Mesendoderm (in vitro differentiated cells): ENCODE measurements at regions not wholly inside any gene's neighbourhood (a gene's known extent, or its start where the extent isn't known, plus 50 kb on each side); places are given as distances from the start of the nearest gene placed in this dataset.

Source experiments
- DNase-seq: peaks from one replicate; pipeline ENCODE4 v3.0.0; 2013
- H2AK5ac ChIP-seq: 2 replicates; pipeline ENCODE4 v1.6.1; 2013; ENCODE audit warnings: low read length, inconsistent platforms
- H2BK120ac ChIP-seq: 2 replicates; pipeline ENCODE4 v1.6.1; 2013; ENCODE audit warnings: low read depth, mild to moderate bottlenecking, low read length, moderate library complexity, mixed read lengths
- H2BK15ac ChIP-seq: replicated peaks from 2 replicates; pipeline ENCODE4 v1.6.1; 2013; ENCODE audit warnings: low read depth, mild to moderate bottlenecking, moderate library complexity
- H2BK5ac ChIP-seq: 2 replicates; pipeline ENCODE4 v1.6.1; 2013; ENCODE audit warnings: low read length, inconsistent platforms
- H3K18ac ChIP-seq: 2 replicates; pipeline ENCODE4 v1.6.1; 2013; ENCODE audit warnings: mild to moderate bottlenecking, low read length, mixed read lengths
- H3K23ac ChIP-seq: one replicate; pipeline ENCODE4 v1.6.1; 2013; ENCODE audit warnings: low read length
- H3K27ac ChIP-seq: 2 replicates; pipeline ENCODE4 v1.5.1; 2013; ENCODE audit warnings: low read depth, mild to moderate bottlenecking, inconsistent platforms, low read length, moderate library complexity
- H3K27me3 ChIP-seq: 2 replicates; pipeline ENCODE4 v1.6.1; 2013; ENCODE audit warnings: low read length, control low read depth, mild to moderate bottlenecking, inconsistent platforms; ENCODE audit not compliant: insufficient read depth, poor library complexity
- H3K36me3 ChIP-seq: 2 replicates; pipeline ENCODE4 v1.6.1; 2013; ENCODE audit warnings: low read length, inconsistent platforms; ENCODE audit not compliant: control insufficient read depth, insufficient read depth
- H3K4ac ChIP-seq: one replicate; pipeline ENCODE4 v1.6.1; 2013; ENCODE audit warnings: low read depth, mild to moderate bottlenecking, low read length, moderate library complexity
- H3K4me1 ChIP-seq: 2 replicates; pipeline ENCODE4 v1.6.1; 2013; ENCODE audit warnings: low read depth, low read length, inconsistent platforms; ENCODE audit not compliant: control insufficient read depth
- H3K4me2 ChIP-seq: 2 replicates; pipeline ENCODE4 v1.6.1; 2013; ENCODE audit warnings: low read length
- H3K4me3 ChIP-seq: 2 replicates; pipeline ENCODE4 v1.5.1; 2013; ENCODE audit warnings: mild to moderate bottlenecking, low read length
- H3K56ac ChIP-seq: one replicate; pipeline ENCODE4 v1.6.1; 2013; ENCODE audit warnings: low read length
- H3K79me1 ChIP-seq: 2 replicates; pipeline ENCODE4 v1.6.1; 2013; ENCODE audit warnings: low read length, inconsistent platforms
- H3K79me2 ChIP-seq: 2 replicates; pipeline ENCODE4 v1.6.1; 2013; ENCODE audit warnings: mild to moderate bottlenecking, low read length; ENCODE audit not compliant: control insufficient read depth, insufficient read depth
- H3K9ac ChIP-seq: 2 replicates; pipeline ENCODE4 v1.6.1; 2013; ENCODE audit warnings: low read length, inconsistent platforms
- H4K5ac ChIP-seq: one replicate; pipeline ENCODE4 v1.6.1; 2013; ENCODE audit warnings: low read length
- H4K8ac ChIP-seq: one replicate; pipeline ENCODE4 v1.6.1; 2013; ENCODE audit warnings: low read depth, mild to moderate bottlenecking, control low read depth, low read length, moderate library complexity
- WGBS: extraction: QIAGEN DNeasy Blood & Tissue Kit; methylation state at CpG from one replicate; pipeline ENCODE4 v1.1.7; 2013; ENCODE audit warnings: low lambda C conversion rate, missing lambda C conversion rate; ENCODE audit not compliant: insufficient coverage; ENCODE audit errors: extremely low coverage; 5-methylcytosine and 5-hydroxymethylcytosine counted together

GRCh38 chr11:28636033-28636432, 527.8 kb downstream of the METTL15 start:
- H3K56ac ChIP-seq, result no peak overlapping the region
- H3K79me1 ChIP-seq, result no peaks in the 10 kb centered on the region
- no peaks in the 10 kb centered on the region for H3K27me3 ChIP-seq
- no peak overlapping the region for H3K27ac ChIP-seq
- H2BK5ac ChIP-seq, result no peak overlapping the region
- H4K5ac ChIP-seq, result no peak overlapping the region
- DNase-seq, result peak; percentile 13
- no peak overlapping the region for H3K18ac ChIP-seq
- no peak overlapping the region for H3K4ac ChIP-seq
- WGBS, result no CpG with 5 or more reads among the region's 4 CpGs
- no peak overlapping the region for H2BK120ac ChIP-seq
- H4K8ac ChIP-seq, result no peak overlapping the region
- H3K23ac ChIP-seq, result no peak overlapping the region
- no peaks in the 10 kb centered on the region for H3K79me2 ChIP-seq
- H3K4me3 ChIP-seq, result no peak overlapping the region
- H2AK5ac ChIP-seq, result no peak overlapping the region
- no peaks in the 10 kb centered on the region for H3K36me3 ChIP-seq
- no peaks in the 10 kb centered on the region for H3K4me1 ChIP-seq
- H3K9ac ChIP-seq, result no peak overlapping the region
- no peak overlapping the region for H2BK15ac ChIP-seq
- no peak overlapping the region for H3K4me2 ChIP-seq

- Histone ChIP-seq H3K79me1 (no peaks in the 10 kb centered on the region), H3K27ac (no peak overlapping the region), H3K4me2 (no peak overlapping the region), H4K8ac (no peak overlapping the region), H3K9ac (no peak overlapping the region), H3K4ac (no peak overlapping the region), H3K27me3 (no peaks in the 10 kb centered on the region), H3K18ac (no peak overlapping the region), H2BK5ac (no peak overlapping the region), H3K23ac (no peak overlapping the region), H3K4me1 (no peaks in the 10 kb centered on the region), H2BK120ac (no peak overlapping the region), H3K4me3 (no peak overlapping the region), H2AK5ac (no peak overlapping the region), H3K79me2 (no peaks in the 10 kb centered on the region), H2BK15ac (no peak overlapping the region), H3K36me3 (no peaks in the 10 kb centered on the region), H4K5ac (no peak overlapping the region), H3K56ac (no peak overlapping the region)
- DNase-seq, result no peak
- no CpG with 5 or more reads among the region's 2 CpGs for WGBS
Measured at GRCh38 chr11:28632338-28632737, 524.1 kb downstream of the METTL15 start.

GRCh38 chr11:28631148-28631547, 523.0 kb downstream of the METTL15 start:
- H3K9ac ChIP-seq, result no peak overlapping the region
- no peaks in the 10 kb centered on the region for H3K79me2 ChIP-seq
- H4K8ac ChIP-seq, result no peak overlapping the region
- H3K27me3 ChIP-seq, result no peaks in the 10 kb centered on the region
- no peak overlapping the region for H3K4ac ChIP-seq
- no peak overlapping the region for H3K23ac ChIP-seq
- no peak overlapping the region for H2AK5ac ChIP-seq
- H3K79me1 ChIP-seq, result no peaks in the 10 kb centered on the region
- H2BK15ac ChIP-seq, result no peak overlapping the region
- H3K4me2 ChIP-seq, result no peak overlapping the region
- H3K27ac ChIP-seq, result no peak overlapping the region
- no peak overlapping the region for H3K56ac ChIP-seq
- H2BK120ac ChIP-seq, result no peak overlapping the region
- no peak overlapping the region for H4K5ac ChIP-seq
- WGBS, result no CpG with 5 or more reads among the region's 1 CpG
- no peak overlapping the region for H3K18ac ChIP-seq
- no peak overlapping the region for H3K4me3 ChIP-seq
- H3K4me1 ChIP-seq, result no peaks in the 10 kb centered on the region
- no peak for DNase-seq
- H3K36me3 ChIP-seq, result no peaks in the 10 kb centered on the region
- H2BK5ac ChIP-seq, result no peak overlapping the region

- DNase-seq, result no peak
- H3K27me3 ChIP-seq, result no peaks in the 10 kb centered on the region
- H3K9ac ChIP-seq, result no peak overlapping the region
- H2AK5ac ChIP-seq, result no peak overlapping the region
- no peaks in the 10 kb centered on the region for H3K4me1 ChIP-seq
- no peak overlapping the region for H3K4me2 ChIP-seq
- H3K18ac ChIP-seq, result no peak overlapping the region
- H2BK15ac ChIP-seq, result no peak overlapping the region
- H3K27ac ChIP-seq, result no peak overlapping the region
- no peaks in the 10 kb centered on the region for H3K36me3 ChIP-seq
- no peak overlapping the region for H4K5ac ChIP-seq
- H3K4me3 ChIP-seq, result no peak overlapping the region
- no peak overlapping the region for H2BK5ac ChIP-seq
- no peak overlapping the region for H3K23ac ChIP-seq
- no peak overlapping the region for H4K8ac ChIP-seq
- H3K56ac ChIP-seq, result no peak overlapping the region
- no CpG with 5 or more reads among the region's 3 CpGs for WGBS
- H2BK120ac ChIP-seq, result no peak overlapping the region
- no peak overlapping the region for H3K4ac ChIP-seq
- H3K79me1 ChIP-seq, result no peaks in the 10 kb centered on the region
- H3K79me2 ChIP-seq, result no peaks in the 10 kb centered on the region
Measured at GRCh38 chr11:28629235-28629634, 521.0 kb downstream of the METTL15 start.

- no peaks in the 10 kb centered on the region for H3K79me1 ChIP-seq
- no peak overlapping the region for H2AK5ac ChIP-seq
- no peak overlapping the region for H2BK120ac ChIP-seq
- H4K5ac ChIP-seq, result no peak overlapping the region
- H3K36me3 ChIP-seq, result no peaks in the 10 kb centered on the region
- no peak overlapping the region for H2BK5ac ChIP-seq
- H2BK15ac ChIP-seq, result no peak overlapping the region
- no peak overlapping the region for H3K4me3 ChIP-seq
- H3K4me1 ChIP-seq, result no peaks in the 10 kb centered on the region
- no peak overlapping the region for H3K23ac ChIP-seq
- no peak overlapping the region for H3K18ac ChIP-seq
- no peak overlapping the region for H4K8ac ChIP-seq
- no peak for DNase-seq
- WGBS, result no CpG with 5 or more reads among the region's 4 CpGs
- H3K27me3 ChIP-seq, result no peaks in the 10 kb centered on the region
- no peak overlapping the region for H3K56ac ChIP-seq
- H3K27ac ChIP-seq, result no peak overlapping the region
- no peak overlapping the region for H3K4me2 ChIP-seq
- H3K4ac ChIP-seq, result no peak overlapping the region
- no peaks in the 10 kb centered on the region for H3K79me2 ChIP-seq
- no peak overlapping the region for H3K9ac ChIP-seq
Measured at GRCh38 chr11:28628412-28628811, 520.2 kb downstream of the METTL15 start.

- H3K18ac ChIP-seq, result no peak overlapping the region
- peak; percentile 10 for DNase-seq
- no peak overlapping the region for H3K56ac ChIP-seq
- no peaks in the 10 kb centered on the region for H3K36me3 ChIP-seq
- H3K27me3 ChIP-seq, result no peaks in the 10 kb centered on the region
- no peak overlapping the region for H2BK15ac ChIP-seq
- H2BK120ac ChIP-seq, result no peak overlapping the region
- no peak overlapping the region for H3K4me2 ChIP-seq
- H2BK5ac ChIP-seq, result no peak overlapping the region
- no peak overlapping the region for H4K5ac ChIP-seq
- no peak overlapping the region for H2AK5ac ChIP-seq
- H3K4me3 ChIP-seq, result no peak overlapping the region
- no peaks in the 10 kb centered on the region for H3K4me1 ChIP-seq
- H3K79me1 ChIP-seq, result no peaks in the 10 kb centered on the region
- no peak overlapping the region for H3K9ac ChIP-seq
- H3K79me2 ChIP-seq, result no peaks in the 10 kb centered on the region
- no peak overlapping the region for H3K4ac ChIP-seq
- no peak overlapping the region for H4K8ac ChIP-seq
- H3K27ac ChIP-seq, result no peak overlapping the region
- no CpG with 5 or more reads among the region's 1 CpG for WGBS
- H3K23ac ChIP-seq, result no peak overlapping the region
Measured at GRCh38 chr11:28627690-28628255, 519.6 kb downstream of the METTL15 start.
